RWPE2 (cell line): ENCODE measurements at regions not wholly inside any gene's neighbourhood (a gene's known extent, or its start where the extent isn't known, plus 50 kb on each side); places are given as distances from the start of the nearest gene placed in this dataset.

ENCODE experiments used
- ATAC-seq: fragments of 200-7000 bp; cut with Tn5 transposase; 3 replicates; pipeline ENCODE4 v1.9.1; 2021; ENCODE audit warnings: low read depth
- DNase-seq: peaks from one replicate; pipeline ENCODE4 v3.0.0-alpha.2; 2020; ENCODE audit warnings: low spot score
- H3K27ac ChIP-seq: fragments of 450-650 bp; 2 replicates; pipeline ENCODE4 v1.5.1; 2017; ENCODE audit warnings: mild to moderate bottlenecking; ENCODE audit not compliant: poor library complexity, severe bottlenecking
- H3K27me3 ChIP-seq: fragments of 250-450 bp; sonication (Bioruptor Pico); 2 replicates; pipeline ENCODE4 v1.5.1; 2021; ENCODE audit warnings: mild to moderate bottlenecking, moderate library complexity; ENCODE audit not compliant: insufficient read depth, poor library complexity, severe bottlenecking
- H3K36me3 ChIP-seq: fragments of 250-450 bp; sonication (Bioruptor Pico); 2 replicates; pipeline ENCODE4 v1.5.1; 2020; ENCODE audit warnings: low read depth, mild to moderate bottlenecking, moderate library complexity
- H3K4me1 ChIP-seq: fragments of 250-450 bp; sonication (Bioruptor Pico); 2 replicates; pipeline ENCODE4 v1.5.1; 2021; ENCODE audit warnings: mild to moderate bottlenecking, moderate library complexity; ENCODE audit not compliant: insufficient read depth, poor library complexity, severe bottlenecking
- H3K4me3 ChIP-seq: fragments of 250-450 bp; sonication (Bioruptor Pico); 2 replicates; pipeline ENCODE4 v1.5.1; 2021; ENCODE audit warnings: mild to moderate bottlenecking, moderate library complexity; ENCODE audit not compliant: severe bottlenecking
- H3K9me3 ChIP-seq: fragments of 250-450 bp; sonication (Bioruptor Pico); 2 replicates; pipeline ENCODE4 v1.5.1; 2021; ENCODE audit warnings: mild to moderate bottlenecking, moderate library complexity; ENCODE audit not compliant: severe bottlenecking
- TF ChIP-seq, protein P1 (sequence below): fragments of 450-650 bp; IDR thresholded peaks from one replicate; pipeline ENCODE4 v1.5.1; 2017; ENCODE audit warnings: mild to moderate bottlenecking, moderate library complexity; ENCODE audit not compliant: poor library complexity, severe bottlenecking

- TF ChIP-seq, protein P1, sequence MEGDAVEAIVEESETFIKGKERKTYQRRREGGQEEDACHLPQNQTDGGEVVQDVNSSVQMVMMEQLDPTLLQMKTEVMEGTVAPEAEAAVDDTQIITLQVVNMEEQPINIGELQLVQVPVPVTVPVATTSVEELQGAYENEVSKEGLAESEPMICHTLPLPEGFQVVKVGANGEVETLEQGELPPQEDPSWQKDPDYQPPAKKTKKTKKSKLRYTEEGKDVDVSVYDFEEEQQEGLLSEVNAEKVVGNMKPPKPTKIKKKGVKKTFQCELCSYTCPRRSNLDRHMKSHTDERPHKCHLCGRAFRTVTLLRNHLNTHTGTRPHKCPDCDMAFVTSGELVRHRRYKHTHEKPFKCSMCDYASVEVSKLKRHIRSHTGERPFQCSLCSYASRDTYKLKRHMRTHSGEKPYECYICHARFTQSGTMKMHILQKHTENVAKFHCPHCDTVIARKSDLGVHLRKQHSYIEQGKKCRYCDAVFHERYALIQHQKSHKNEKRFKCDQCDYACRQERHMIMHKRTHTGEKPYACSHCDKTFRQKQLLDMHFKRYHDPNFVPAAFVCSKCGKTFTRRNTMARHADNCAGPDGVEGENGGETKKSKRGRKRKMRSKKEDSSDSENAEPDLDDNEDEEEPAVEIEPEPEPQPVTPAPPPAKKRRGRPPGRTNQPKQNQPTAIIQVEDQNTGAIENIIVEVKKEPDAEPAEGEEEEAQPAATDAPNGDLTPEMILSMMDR = no peak
- Histone ChIP-seq H3K4me1 (peaks cover 54% of the 10 kb centered on the region), H3K9me3 (no peaks in the 10 kb centered on the region), H3K27ac (peak overlapping the region; percentile 97), H3K36me3 (no peaks in the 10 kb centered on the region), H3K4me3 (no peak overlapping the region), H3K27me3 (no peaks in the 10 kb centered on the region)
- DNase-seq (no peak), ATAC-seq (peak; percentile 94)
Observed at GRCh38 chr12:58067610-58068387, 126.4 kb downstream of the ATP23 start.

DNA sequence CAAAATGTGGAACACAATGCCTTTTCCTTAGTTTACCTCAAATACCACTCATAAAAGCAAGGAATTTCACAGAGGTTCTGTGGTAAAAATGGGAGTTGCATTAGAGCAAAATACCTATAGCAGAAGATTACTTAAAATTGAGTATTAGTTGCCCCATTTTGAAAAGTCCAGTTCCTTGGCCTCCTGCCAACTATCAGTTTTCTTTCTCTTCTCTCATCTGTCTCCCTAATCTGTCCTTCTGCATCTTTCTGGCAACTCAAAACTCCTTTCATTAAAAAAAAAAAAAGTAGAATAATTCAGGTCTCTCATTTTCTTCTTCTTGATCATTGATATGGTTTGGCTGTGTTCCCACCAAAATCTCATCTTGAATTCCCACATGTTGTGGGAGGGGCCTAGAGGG is 127.3 kb downstream of the ATP23 start:
- no peaks in the 10 kb centered on the region for H3K27me3 ChIP-seq
- no peak for ATAC-seq
- peak overlapping the region; percentile 97 for H3K27ac ChIP-seq
- H3K4me1 ChIP-seq = peaks cover 54% of the 10 kb centered on the region
- TF ChIP-seq, protein P1 = no peak
- no peak overlapping the region for H3K4me3 ChIP-seq
- no peaks in the 10 kb centered on the region for H3K36me3 ChIP-seq
- no peaks in the 10 kb centered on the region for H3K9me3 ChIP-seq
- DNase-seq = no peak

GRCh38 chr12:58069268-58069963 is 128.0 kb downstream of the ATP23 start:
- Histone ChIP-seq H3K4me1 (peaks cover 54% of the 10 kb centered on the region), H3K36me3 (no peaks in the 10 kb centered on the region), H3K27me3 (no peaks in the 10 kb centered on the region), H3K27ac (peak overlapping the region; percentile 97), H3K9me3 (no peaks in the 10 kb centered on the region), H3K4me3 (no peak overlapping the region)
- DNase-seq = no peak
- TF ChIP-seq, protein P1 = no peak
- peak; percentile 33; the same call in 2 of the 3 replicates for ATAC-seq

DNA sequence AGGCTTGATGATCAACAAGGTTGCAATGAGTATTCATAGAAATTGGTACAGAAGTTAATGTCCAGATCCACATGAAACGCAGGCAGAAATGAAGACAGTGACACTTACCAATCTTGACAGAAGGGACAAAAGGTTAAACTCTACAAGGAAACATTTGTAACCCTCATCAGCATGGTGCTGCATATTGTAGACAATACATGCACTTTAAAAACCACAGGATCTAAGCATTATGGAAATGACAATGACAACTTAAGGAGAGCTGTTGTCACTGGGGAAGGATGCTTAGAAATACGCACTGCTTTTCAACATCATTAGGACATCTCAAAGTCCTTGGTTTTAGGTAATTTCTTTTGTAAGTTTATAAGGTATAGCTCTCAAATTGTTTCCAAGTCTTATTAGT is 130.6 kb downstream of the ATP23 start:
- Histone ChIP-seq H3K36me3 (no peaks in the 10 kb centered on the region), H3K4me1 (peaks cover 31% of the 10 kb centered on the region), H3K9me3 (no peaks in the 10 kb centered on the region), H3K4me3 (no peak overlapping the region), H3K27me3 (no peaks in the 10 kb centered on the region), H3K27ac (no peak overlapping the region)
- DNase-seq = no peak
- TF ChIP-seq, protein P1 = no peak
- no peak for ATAC-seq

- Histone ChIP-seq H3K36me3 (no peaks in the 10 kb centered on the region), H3K4me3 (no peak overlapping the region), H3K4me1 (peaks cover 10% of the 10 kb centered on the region), H3K9me3 (no peaks in the 10 kb centered on the region), H3K27me3 (no peaks in the 10 kb centered on the region), H3K27ac (no peak overlapping the region)
- DNase-seq (no peak), ATAC-seq (no peak)
- TF ChIP-seq, protein P1 = no peak
Observed at GRCh38 chr12:58074259-58074658, 132.9 kb downstream of the ATP23 start.
